ENCODE measurements at regions not wholly inside any gene's neighbourhood (a gene's known extent, or its start where the extent isn't known, plus 50 kb on each side); places are given as distances from the start of the nearest gene placed in this dataset.

DNA sequence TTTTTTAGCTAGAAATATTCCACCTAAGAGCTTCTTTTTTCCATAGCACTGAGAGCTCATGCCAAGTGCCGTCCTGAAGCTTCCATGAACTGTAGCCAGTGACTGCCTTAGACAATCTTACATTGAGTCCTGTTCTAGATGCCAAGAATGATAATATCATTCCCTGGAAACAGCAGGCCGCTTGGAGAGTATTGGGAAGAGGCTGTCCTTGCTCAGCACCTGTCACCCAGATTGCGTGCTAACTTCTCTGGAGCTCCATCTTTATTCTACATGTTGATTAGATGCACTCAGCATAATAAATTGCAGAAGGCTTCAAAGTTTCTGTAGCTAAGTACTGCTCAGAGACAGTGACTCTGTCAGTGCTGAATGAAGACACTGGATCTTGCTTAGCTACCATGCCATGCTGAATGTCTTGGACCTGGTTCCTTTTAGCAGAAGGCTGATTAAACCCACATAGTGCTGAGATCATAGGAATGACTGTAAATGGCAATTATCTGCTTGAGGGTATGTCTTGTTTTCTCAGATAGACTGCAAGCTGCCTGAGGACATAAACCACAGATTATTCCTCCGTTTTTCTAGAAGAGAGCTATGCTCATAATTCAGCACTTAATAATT is 83.1 kb upstream of the IRF2BP2 start:
- Histone ChIP-seq H3K36me3 (ENCODE audit: control insufficient read depth, insufficient read depth, low read length) (no peaks in the 10 kb centered on the region), H3K9me3 (ENCODE audit: control insufficient read depth, low read length) (no peaks in the 10 kb centered on the region), H3K27me3 (replicated peaks; ENCODE audit: control insufficient read depth, insufficient read depth, low read length, poor library complexity, severe bottlenecking) (no peaks in the 10 kb centered on the region), H3K4me3 (ENCODE audit: insufficient read depth, low read depth, low read length, poor library complexity, severe bottlenecking) (no peak overlapping the region), H3K4me1 (ENCODE audit: control insufficient read depth, insufficient read depth, low read length, poor library complexity, severe bottlenecking) (no peaks in the 10 kb centered on the region), H3K27ac (ENCODE audit: insufficient read depth, low read length, poor library complexity, severe bottlenecking) (no peak overlapping the region)
- no peak for DNase-seq

DNA sequence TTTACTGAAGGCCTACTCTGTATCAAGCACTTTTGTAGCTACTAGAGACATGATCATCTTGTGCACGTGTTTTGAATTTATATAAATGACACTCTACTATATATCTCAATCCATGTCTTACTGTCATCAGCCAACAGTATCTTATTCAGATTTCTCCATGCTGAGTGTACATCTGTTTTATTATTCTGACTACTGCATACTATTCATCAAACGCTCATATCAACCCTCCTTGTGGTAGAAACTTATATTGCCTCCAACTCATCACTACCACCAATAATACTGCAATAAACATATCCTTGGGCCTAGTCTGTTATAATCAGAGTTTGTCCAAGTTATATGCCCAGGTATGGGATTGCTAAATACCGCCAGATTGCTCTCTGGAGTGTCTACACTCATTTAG is 81.6 kb upstream of the IRF2BP2 start:
- no peak for DNase-seq
- no peaks in the 10 kb centered on the region for H3K9me3 ChIP-seq (ENCODE audit: control insufficient read depth, low read length)
- no peak overlapping the region for H3K27ac ChIP-seq (ENCODE audit: insufficient read depth, low read length, poor library complexity, severe bottlenecking)
- no peaks in the 10 kb centered on the region for H3K36me3 ChIP-seq (ENCODE audit: control insufficient read depth, insufficient read depth, low read length)
- no peaks in the 10 kb centered on the region for H3K4me1 ChIP-seq (ENCODE audit: control insufficient read depth, insufficient read depth, low read length, poor library complexity, severe bottlenecking)
- no peaks in the 10 kb centered on the region for H3K27me3 ChIP-seq (replicated peaks; ENCODE audit: control insufficient read depth, insufficient read depth, low read length, poor library complexity, severe bottlenecking)
- no peak overlapping the region for H3K4me3 ChIP-seq (ENCODE audit: insufficient read depth, low read depth, low read length, poor library complexity, severe bottlenecking)

DNA sequence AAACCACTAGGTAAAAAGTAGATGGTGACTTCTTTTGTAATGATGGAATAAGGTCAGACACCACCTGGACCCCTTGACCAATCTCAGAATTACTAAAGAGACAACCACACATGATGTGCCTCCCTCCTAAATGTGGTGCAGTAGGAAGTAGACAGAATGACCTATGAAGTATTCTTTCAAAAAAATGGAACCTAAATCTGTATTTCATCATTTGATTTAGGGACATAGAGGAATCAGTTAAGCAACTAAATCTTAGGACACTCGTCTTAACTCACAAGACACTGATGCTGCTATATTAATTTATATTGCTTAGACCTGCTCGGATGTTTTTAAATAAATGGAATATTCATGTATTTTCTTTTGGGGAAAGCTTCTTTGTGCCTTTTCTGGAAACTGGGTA is 80.9 kb upstream of the IRF2BP2 start:
- DNase-seq, result no peak
- Histone ChIP-seq H3K27ac (ENCODE audit: insufficient read depth, low read length, poor library complexity, severe bottlenecking) (no peak overlapping the region), H3K4me1 (ENCODE audit: control insufficient read depth, insufficient read depth, low read length, poor library complexity, severe bottlenecking) (no peaks in the 10 kb centered on the region), H3K36me3 (ENCODE audit: control insufficient read depth, insufficient read depth, low read length) (no peaks in the 10 kb centered on the region), H3K27me3 (replicated peaks; ENCODE audit: control insufficient read depth, insufficient read depth, low read length, poor library complexity, severe bottlenecking) (no peaks in the 10 kb centered on the region), H3K4me3 (ENCODE audit: insufficient read depth, low read depth, low read length, poor library complexity, severe bottlenecking) (no peak overlapping the region), H3K9me3 (ENCODE audit: control insufficient read depth, low read length) (no peaks in the 10 kb centered on the region)

DNA sequence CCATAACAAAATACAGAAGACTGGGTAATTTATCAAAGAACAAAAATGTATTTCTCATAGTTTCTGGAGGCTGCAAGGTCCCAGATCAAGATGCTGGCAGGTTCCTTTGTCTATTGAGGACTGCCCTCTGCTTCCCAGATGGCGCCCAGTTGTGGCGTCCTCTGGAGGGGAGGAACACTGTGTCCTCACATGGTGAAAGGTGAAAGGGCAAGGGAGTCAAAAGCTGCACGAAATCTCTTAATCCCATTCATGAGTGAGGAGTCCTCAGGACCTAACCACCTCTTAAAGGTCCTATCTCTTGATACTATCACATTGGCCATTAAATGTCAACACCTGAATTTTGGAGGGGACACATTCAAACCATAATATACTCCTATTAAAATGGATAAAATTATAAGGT is 79.3 kb upstream of the IRF2BP2 start:
- H3K4me1 ChIP-seq (ENCODE audit: control insufficient read depth, insufficient read depth, low read length, poor library complexity, severe bottlenecking), result no peaks in the 10 kb centered on the region
- DNase-seq, result no peak
- H3K9me3 ChIP-seq (ENCODE audit: control insufficient read depth, low read length), result no peaks in the 10 kb centered on the region
- no peak overlapping the region for H3K4me3 ChIP-seq (ENCODE audit: insufficient read depth, low read depth, low read length, poor library complexity, severe bottlenecking)
- no peaks in the 10 kb centered on the region for H3K36me3 ChIP-seq (ENCODE audit: control insufficient read depth, insufficient read depth, low read length)
- H3K27ac ChIP-seq (ENCODE audit: insufficient read depth, low read length, poor library complexity, severe bottlenecking), result no peak overlapping the region
- H3K27me3 ChIP-seq (replicated peaks; ENCODE audit: control insufficient read depth, insufficient read depth, low read length, poor library complexity, severe bottlenecking), result no peaks in the 10 kb centered on the region

DNA sequence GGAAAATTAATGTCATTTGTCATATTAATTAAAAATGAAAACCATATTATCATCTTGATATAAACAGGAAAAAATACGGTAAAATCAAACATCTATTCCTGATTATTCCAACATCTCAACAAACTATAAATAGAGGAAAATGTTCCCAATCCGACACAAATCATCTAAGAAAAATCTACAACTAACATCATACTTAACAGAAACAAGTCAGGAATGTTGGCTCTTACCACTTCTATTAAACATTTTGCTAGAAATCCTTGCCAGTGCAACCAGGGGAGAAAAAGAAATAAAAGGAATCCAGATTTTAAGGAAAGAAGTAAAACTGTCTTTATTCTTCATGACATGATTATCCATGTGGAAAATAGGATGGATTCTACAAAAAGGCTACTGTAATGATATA is 77.0 kb upstream of the IRF2BP2 start:
- no peak for DNase-seq
- Histone ChIP-seq H3K27me3 (replicated peaks; ENCODE audit: control insufficient read depth, insufficient read depth, low read length, poor library complexity, severe bottlenecking) (no peaks in the 10 kb centered on the region), H3K27ac (ENCODE audit: insufficient read depth, low read length, poor library complexity, severe bottlenecking) (no peak overlapping the region)

DNA sequence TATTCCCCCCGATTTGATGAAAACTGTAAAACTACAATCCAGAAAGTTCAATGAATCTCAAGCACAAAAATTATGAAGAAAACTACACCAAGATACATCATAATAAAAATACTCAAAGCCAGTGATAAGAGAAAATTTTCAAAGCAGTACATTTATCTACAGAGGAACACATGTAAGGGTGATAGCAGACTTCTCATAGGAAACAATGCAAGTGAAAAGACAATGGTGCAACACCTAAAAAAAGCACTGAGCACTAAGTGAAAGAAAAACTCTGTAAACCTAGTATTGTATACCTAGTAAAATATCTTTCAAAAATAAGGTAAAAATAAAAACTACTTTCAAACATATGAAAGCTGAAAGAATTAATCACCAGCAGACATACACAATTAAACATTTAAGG is 76.1 kb upstream of the IRF2BP2 start:
- H3K36me3 ChIP-seq (ENCODE audit: control insufficient read depth, insufficient read depth, low read length), result no peaks in the 10 kb centered on the region
- H3K27ac ChIP-seq (ENCODE audit: insufficient read depth, low read length, poor library complexity, severe bottlenecking), result no peak overlapping the region

More for the DNA sequence above, 77.0 kb upstream of the IRF2BP2 start:
- H3K9me3 ChIP-seq (ENCODE audit: control insufficient read depth, low read length), result no peaks in the 10 kb centered on the region
- H3K36me3 ChIP-seq (ENCODE audit: control insufficient read depth, insufficient read depth, low read length), result no peaks in the 10 kb centered on the region
- no peaks in the 10 kb centered on the region for H3K4me1 ChIP-seq (ENCODE audit: control insufficient read depth, insufficient read depth, low read length, poor library complexity, severe bottlenecking)
- no peak overlapping the region for H3K4me3 ChIP-seq (ENCODE audit: insufficient read depth, low read depth, low read length, poor library complexity, severe bottlenecking)

DNA sequence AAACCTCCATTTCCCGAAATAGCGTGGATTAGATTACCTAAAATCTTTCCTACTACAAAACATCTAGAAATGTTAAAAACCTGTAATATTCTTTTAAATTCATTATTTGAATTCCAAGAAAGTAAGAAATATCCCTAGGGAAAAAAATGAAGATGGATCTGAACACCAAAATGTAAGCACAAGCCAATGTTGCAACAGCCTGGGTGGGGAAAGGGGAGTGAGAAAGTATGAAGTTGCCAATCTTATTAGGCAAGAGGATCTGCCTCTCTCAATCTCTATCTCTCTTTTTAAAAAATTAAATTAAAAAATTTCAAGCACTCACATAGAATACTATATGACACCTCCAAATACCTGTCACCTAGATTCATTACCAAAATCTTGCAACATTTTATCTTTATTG is 74.9 kb upstream of the IRF2BP2 start:
- Histone ChIP-seq H3K27ac (ENCODE audit: insufficient read depth, low read length, poor library complexity, severe bottlenecking) (no peak overlapping the region), H3K27me3 (replicated peaks; ENCODE audit: control insufficient read depth, insufficient read depth, low read length, poor library complexity, severe bottlenecking) (no peaks in the 10 kb centered on the region), H3K36me3 (ENCODE audit: control insufficient read depth, insufficient read depth, low read length) (no peaks in the 10 kb centered on the region), H3K9me3 (ENCODE audit: control insufficient read depth, low read length) (no peaks in the 10 kb centered on the region), H3K4me1 (ENCODE audit: control insufficient read depth, insufficient read depth, low read length, poor library complexity, severe bottlenecking) (no peaks in the 10 kb centered on the region), H3K4me3 (ENCODE audit: insufficient read depth, low read depth, low read length, poor library complexity, severe bottlenecking) (no peak overlapping the region)
- no peak for DNase-seq

More for the DNA sequence above, 76.1 kb upstream of the IRF2BP2 start:
- Histone ChIP-seq H3K4me1 (ENCODE audit: control insufficient read depth, insufficient read depth, low read length, poor library complexity, severe bottlenecking) (no peaks in the 10 kb centered on the region), H3K9me3 (ENCODE audit: control insufficient read depth, low read length) (no peaks in the 10 kb centered on the region), H3K27me3 (replicated peaks; ENCODE audit: control insufficient read depth, insufficient read depth, low read length, poor library complexity, severe bottlenecking) (no peaks in the 10 kb centered on the region), H3K4me3 (ENCODE audit: insufficient read depth, low read depth, low read length, poor library complexity, severe bottlenecking) (no peak overlapping the region)
- DNase-seq, result no peak

DNA sequence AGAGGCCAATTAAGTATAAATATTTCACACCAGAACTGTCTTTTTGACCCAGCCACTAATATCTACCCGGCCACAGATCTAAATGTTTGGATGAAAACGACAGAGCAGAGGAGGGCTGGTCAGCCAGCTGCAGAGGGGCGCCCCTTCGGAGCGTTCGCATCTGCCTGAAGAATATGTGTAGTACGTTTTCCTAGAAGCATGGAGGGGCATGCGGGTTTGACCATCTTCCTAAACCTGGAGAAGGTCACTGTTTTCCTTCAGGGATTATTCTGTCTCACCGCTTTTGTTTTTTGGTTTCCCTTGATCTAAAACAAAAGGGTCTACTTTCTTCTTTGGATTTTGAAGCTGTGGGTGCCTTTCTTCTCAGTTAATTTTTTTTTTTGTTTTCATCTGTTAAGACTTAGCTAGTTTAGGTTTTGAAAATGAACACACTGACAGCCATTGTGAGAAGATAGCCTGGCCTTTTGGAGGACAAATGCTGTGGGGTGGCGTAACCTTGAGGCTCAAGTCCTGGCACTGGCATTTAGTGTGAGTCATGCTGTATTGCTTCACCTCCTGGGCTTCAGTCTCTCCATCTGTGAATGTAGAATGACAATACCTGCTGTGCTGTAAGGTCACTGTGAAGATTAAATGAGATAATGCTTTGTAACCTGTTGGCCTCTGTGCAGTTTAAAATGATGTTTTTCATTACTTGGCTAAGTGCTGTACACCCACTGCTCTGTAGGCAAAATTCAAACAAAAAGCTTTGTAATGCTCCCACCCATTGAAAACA is 74.1 kb upstream of the IRF2BP2 start:
- H3K4me3 ChIP-seq (ENCODE audit: insufficient read depth, low read depth, low read length, poor library complexity, severe bottlenecking), result no peak overlapping the region

DNA sequence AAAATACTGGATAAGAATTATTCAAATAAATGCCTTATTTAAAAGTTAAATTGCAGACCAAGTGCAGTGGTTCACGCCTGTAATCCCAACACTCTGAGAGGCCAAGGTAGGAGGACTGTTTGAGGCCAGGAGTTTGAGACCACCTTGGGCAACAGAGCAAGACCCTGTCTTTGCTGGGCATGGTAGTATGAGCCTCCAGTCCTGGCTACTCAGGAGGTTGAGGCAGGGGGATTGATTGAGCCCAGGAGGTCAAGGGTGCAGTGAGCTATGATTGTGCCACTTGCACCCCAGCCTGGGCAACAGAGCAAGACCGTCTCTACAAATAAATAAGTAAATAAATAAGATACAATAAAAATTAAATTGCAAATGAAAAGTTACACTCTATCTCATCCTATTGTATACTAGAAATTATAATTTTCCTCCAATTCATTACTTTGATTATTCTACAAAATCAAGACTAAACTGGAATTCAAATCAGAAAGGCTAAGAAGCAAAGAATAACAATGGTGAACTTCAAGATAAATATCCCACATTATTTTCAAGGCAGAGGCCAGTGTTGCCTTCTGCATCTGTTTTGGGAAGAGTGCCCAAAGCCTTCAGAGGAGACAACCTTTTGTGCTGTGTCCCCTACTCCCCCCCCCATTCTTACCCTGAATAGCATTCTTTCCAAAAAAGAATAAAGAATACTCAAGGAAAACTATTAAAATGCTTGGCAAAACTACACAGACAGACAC is 73.3 kb upstream of the IRF2BP2 start:
- no peaks in the 10 kb centered on the region for H3K9me3 ChIP-seq (ENCODE audit: control insufficient read depth, low read length)
- DNase-seq, result no peak
- H3K27ac ChIP-seq (ENCODE audit: insufficient read depth, low read length, poor library complexity, severe bottlenecking), result no peak overlapping the region
- H3K27me3 ChIP-seq (replicated peaks; ENCODE audit: control insufficient read depth, insufficient read depth, low read length, poor library complexity, severe bottlenecking), result no peaks in the 10 kb centered on the region
- H3K4me3 ChIP-seq (ENCODE audit: insufficient read depth, low read depth, low read length, poor library complexity, severe bottlenecking), result no peak overlapping the region
- H3K36me3 ChIP-seq (ENCODE audit: control insufficient read depth, insufficient read depth, low read length), result no peaks in the 10 kb centered on the region
- no peaks in the 10 kb centered on the region for H3K4me1 ChIP-seq (ENCODE audit: control insufficient read depth, insufficient read depth, low read length, poor library complexity, severe bottlenecking)

More for the DNA sequence above, 74.1 kb upstream of the IRF2BP2 start:
- Histone ChIP-seq H3K36me3 (ENCODE audit: control insufficient read depth, insufficient read depth, low read length) (no peaks in the 10 kb centered on the region), H3K9me3 (ENCODE audit: control insufficient read depth, low read length) (no peaks in the 10 kb centered on the region), H3K4me1 (ENCODE audit: control insufficient read depth, insufficient read depth, low read length, poor library complexity, severe bottlenecking) (no peaks in the 10 kb centered on the region), H3K27me3 (replicated peaks; ENCODE audit: control insufficient read depth, insufficient read depth, low read length, poor library complexity, severe bottlenecking) (no peaks in the 10 kb centered on the region), H3K27ac (ENCODE audit: insufficient read depth, low read length, poor library complexity, severe bottlenecking) (no peak overlapping the region)
- DNase-seq, result no peak

DNA sequence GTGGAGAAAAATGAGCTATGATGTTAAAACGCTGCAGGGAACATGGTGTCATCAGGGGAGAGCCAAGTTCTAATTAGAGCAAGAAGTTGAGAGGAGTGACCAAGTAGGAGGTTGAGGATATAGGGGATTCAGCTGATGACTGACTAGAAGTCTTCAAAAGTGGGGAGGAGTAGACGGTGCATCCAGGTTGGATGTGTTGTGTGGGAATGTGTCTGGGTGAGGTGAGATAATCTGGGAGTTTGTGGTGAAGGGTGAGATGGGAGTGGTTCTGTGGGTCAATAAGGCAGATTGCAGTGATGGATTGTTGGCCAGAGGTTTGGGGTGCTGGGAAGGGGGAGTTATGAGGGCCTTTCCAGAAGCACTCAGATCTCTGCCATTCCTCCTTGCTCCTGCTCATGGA is 72.0 kb upstream of the IRF2BP2 start:
- no peaks in the 10 kb centered on the region for H3K4me1 ChIP-seq (ENCODE audit: control insufficient read depth, insufficient read depth, low read length, poor library complexity, severe bottlenecking)

More for the DNA sequence above, 72.0 kb upstream of the IRF2BP2 start:
- no peak for DNase-seq
- H3K36me3 ChIP-seq (ENCODE audit: control insufficient read depth, insufficient read depth, low read length), result no peaks in the 10 kb centered on the region
- no peak overlapping the region for H3K4me3 ChIP-seq (ENCODE audit: insufficient read depth, low read depth, low read length, poor library complexity, severe bottlenecking)
- no peaks in the 10 kb centered on the region for H3K9me3 ChIP-seq (ENCODE audit: control insufficient read depth, low read length)
- no peak overlapping the region for H3K27ac ChIP-seq (ENCODE audit: insufficient read depth, low read length, poor library complexity, severe bottlenecking)
- no peaks in the 10 kb centered on the region for H3K27me3 ChIP-seq (replicated peaks; ENCODE audit: control insufficient read depth, insufficient read depth, low read length, poor library complexity, severe bottlenecking)

Measured in effector memory CD4-positive, alpha-beta T cell (primary cell).